OCI-LY1 (cell line): ENCODE measurements at regions not wholly inside any gene's neighbourhood (a gene's known extent, or its start where the extent isn't known, plus 50 kb on each side); places are given as distances from the start of the nearest gene placed in this dataset.

Experiments used
- EZH2 ChIP-seq: fragments of 200-600 bp; sonication (generic), shearing (Covaris generic); IDR thresholded peaks from 2 replicates; pipeline ENCODE4 v1.8.0; 2017; ENCODE audit warnings: borderline replicate concordance, mixed run types, mild to moderate bottlenecking, antibody characterized with exemption, low read length, moderate library complexity, mixed read lengths
- TF ChIP-seq, protein P1 (sequence below): fragments of 200-600 bp; sonication (generic), shearing (Covaris generic); IDR thresholded peaks from 2 replicates; pipeline ENCODE4 v1.5.1; 2017; ENCODE audit warnings: mild to moderate bottlenecking, antibody characterized with exemption, low read length, moderate library complexity, mixed read lengths

GRCh38 chr21:19565587-19565986 lies 1162.0 kb upstream of the TMPRSS15 start:
- TF ChIP-seq, protein P1, sequence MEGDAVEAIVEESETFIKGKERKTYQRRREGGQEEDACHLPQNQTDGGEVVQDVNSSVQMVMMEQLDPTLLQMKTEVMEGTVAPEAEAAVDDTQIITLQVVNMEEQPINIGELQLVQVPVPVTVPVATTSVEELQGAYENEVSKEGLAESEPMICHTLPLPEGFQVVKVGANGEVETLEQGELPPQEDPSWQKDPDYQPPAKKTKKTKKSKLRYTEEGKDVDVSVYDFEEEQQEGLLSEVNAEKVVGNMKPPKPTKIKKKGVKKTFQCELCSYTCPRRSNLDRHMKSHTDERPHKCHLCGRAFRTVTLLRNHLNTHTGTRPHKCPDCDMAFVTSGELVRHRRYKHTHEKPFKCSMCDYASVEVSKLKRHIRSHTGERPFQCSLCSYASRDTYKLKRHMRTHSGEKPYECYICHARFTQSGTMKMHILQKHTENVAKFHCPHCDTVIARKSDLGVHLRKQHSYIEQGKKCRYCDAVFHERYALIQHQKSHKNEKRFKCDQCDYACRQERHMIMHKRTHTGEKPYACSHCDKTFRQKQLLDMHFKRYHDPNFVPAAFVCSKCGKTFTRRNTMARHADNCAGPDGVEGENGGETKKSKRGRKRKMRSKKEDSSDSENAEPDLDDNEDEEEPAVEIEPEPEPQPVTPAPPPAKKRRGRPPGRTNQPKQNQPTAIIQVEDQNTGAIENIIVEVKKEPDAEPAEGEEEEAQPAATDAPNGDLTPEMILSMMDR = no peak
- TF ChIP-seq EZH2 = no peak
